Hepatocyte (in vitro differentiated cells): ENCODE measurements at regions not wholly inside any gene's neighbourhood (a gene's known extent, or its start where the extent isn't known, plus 50 kb on each side); places are given as distances from the start of the nearest gene placed in this dataset.
"Not testable (repeated sequence)": the region's sequence is repeated elsewhere in the genome, so short reads cannot be mapped to it uniquely, and the experiment has no call there.

Source experiments
- DNase-seq: peaks from one replicate; pipeline ENCODE4 v3.0.0-alpha.2; 2016; ENCODE audit warnings: low spot score
- H2AFZ ChIP-seq: fragments of 200-600 bp; sonication (generic); 2 replicates; pipeline ENCODE4 v1.6.0; 2016; ENCODE audit warnings: antibody characterized with exemption, mild to moderate bottlenecking
- H3K27ac ChIP-seq: fragments of 200-600 bp; sonication (generic); 2 replicates; pipeline ENCODE4 v1.5.1; 2016; ENCODE audit warnings: mild to moderate bottlenecking
- H3K27me3 ChIP-seq: fragments of 200-600 bp; sonication (generic); 2 replicates; pipeline ENCODE4 v1.6.1; 2016
- H3K36me3 ChIP-seq: fragments of 200-600 bp; sonication (generic); replicated peaks from 2 replicates; pipeline ENCODE4 v1.5.1; 2016; ENCODE audit warnings: low read depth; ENCODE audit not compliant: insufficient read depth
- H3K4me1 ChIP-seq: fragments of 200-600 bp; sonication (generic); 2 replicates; pipeline ENCODE4 v1.5.1; 2016; ENCODE audit warnings: mild to moderate bottlenecking, moderate library complexity; ENCODE audit not compliant: insufficient read depth
- H3K4me2 ChIP-seq: fragments of 200-600 bp; sonication (generic); 2 replicates; pipeline ENCODE4 v1.6.0; 2016
- H3K4me3 ChIP-seq: fragments of 200-600 bp; sonication (generic); 2 replicates; pipeline ENCODE4 v1.5.1; 2016; ENCODE audit warnings: mild to moderate bottlenecking
- H3K79me2 ChIP-seq: fragments of 200-600 bp; sonication (generic); 2 replicates; pipeline ENCODE4 v1.6.0; 2017; ENCODE audit warnings: mild to moderate bottlenecking
- H3K9me2 ChIP-seq: fragments of 200-600 bp; sonication (generic); replicated peaks from 2 replicates; pipeline ENCODE4 v1.6.0; 2017; ENCODE audit warnings: mild to moderate bottlenecking; ENCODE audit not compliant: insufficient read depth
- H3K9me3 ChIP-seq: fragments of 200-600 bp; sonication (generic); 2 replicates; pipeline ENCODE4 v1.5.1; 2016; ENCODE audit warnings: low read depth, mild to moderate bottlenecking
- H4K20me1 ChIP-seq: fragments of 200-600 bp; sonication (generic); 2 replicates; pipeline ENCODE4 v1.6.0; 2016; ENCODE audit warnings: mild to moderate bottlenecking; ENCODE audit not compliant: insufficient read depth, poor library complexity, severe bottlenecking
- EZH2 ChIP-seq: fragments of 200-600 bp; sonication (generic); IDR thresholded peaks from 2 replicates; pipeline ENCODE4 v1.6.1; 2016; ENCODE audit warnings: antibody characterized with exemption, mild to moderate bottlenecking, borderline replicate concordance
- EZH2phosphoT487 ChIP-seq: fragments of 200-600 bp; sonication (generic); IDR thresholded peaks from one replicate; pipeline ENCODE4 v1.6.1; 2018; ENCODE audit warnings: antibody characterized with exemption, mild to moderate bottlenecking, low read depth, moderate library complexity; ENCODE audit not compliant: unreplicated experiment, severe bottlenecking
- WGBS: methylation state at CpG from one replicate; pipeline ENCODE4 v1.1.6; 2016; ENCODE audit warnings: low lambda C conversion rate; ENCODE audit errors: missing lambda C conversion rate; 5-methylcytosine and 5-hydroxymethylcytosine counted together
- TF ChIP-seq, protein P1 (sequence below): fragments of 200-600 bp; sonication (generic); IDR thresholded peaks from 2 replicates; pipeline ENCODE4 v1.5.1; 2016; ENCODE audit warnings: antibody characterized with exemption, mild to moderate bottlenecking; ENCODE audit not compliant: poor library complexity

- Histone ChIP-seq H3K9me3 (no peaks in the 10 kb centered on the region), H4K20me1 (no peaks in the 10 kb centered on the region), H3K79me2 (no peaks in the 10 kb centered on the region), H3K36me3 (no peaks in the 10 kb centered on the region), H3K4me3 (no peak overlapping the region), H3K4me2 (no peak overlapping the region), H3K27me3 (no peaks in the 10 kb centered on the region), H3K4me1 (no peaks in the 10 kb centered on the region), H2AFZ (no peak overlapping the region), H3K9me2 (no peaks in the 10 kb centered on the region), H3K27ac (no peak overlapping the region)
- DNase-seq, result no peak
- 68% methylated on average over 1 of the region's 1 CpG for WGBS
- TF ChIP-seq, protein P1, sequence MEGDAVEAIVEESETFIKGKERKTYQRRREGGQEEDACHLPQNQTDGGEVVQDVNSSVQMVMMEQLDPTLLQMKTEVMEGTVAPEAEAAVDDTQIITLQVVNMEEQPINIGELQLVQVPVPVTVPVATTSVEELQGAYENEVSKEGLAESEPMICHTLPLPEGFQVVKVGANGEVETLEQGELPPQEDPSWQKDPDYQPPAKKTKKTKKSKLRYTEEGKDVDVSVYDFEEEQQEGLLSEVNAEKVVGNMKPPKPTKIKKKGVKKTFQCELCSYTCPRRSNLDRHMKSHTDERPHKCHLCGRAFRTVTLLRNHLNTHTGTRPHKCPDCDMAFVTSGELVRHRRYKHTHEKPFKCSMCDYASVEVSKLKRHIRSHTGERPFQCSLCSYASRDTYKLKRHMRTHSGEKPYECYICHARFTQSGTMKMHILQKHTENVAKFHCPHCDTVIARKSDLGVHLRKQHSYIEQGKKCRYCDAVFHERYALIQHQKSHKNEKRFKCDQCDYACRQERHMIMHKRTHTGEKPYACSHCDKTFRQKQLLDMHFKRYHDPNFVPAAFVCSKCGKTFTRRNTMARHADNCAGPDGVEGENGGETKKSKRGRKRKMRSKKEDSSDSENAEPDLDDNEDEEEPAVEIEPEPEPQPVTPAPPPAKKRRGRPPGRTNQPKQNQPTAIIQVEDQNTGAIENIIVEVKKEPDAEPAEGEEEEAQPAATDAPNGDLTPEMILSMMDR, result no peak
- no peak for TF ChIP-seq EZH2phosphoT487
- TF ChIP-seq EZH2, result no peak
These were observed 73.6 kb upstream of the FBXO33 start for GRCh38 chr14:39505812-39506211.

- H3K9me3 ChIP-seq, result no peaks in the 10 kb centered on the region
- H3K4me1 ChIP-seq, result no peaks in the 10 kb centered on the region
- DNase-seq, result no peak
- no peaks in the 10 kb centered on the region for H3K36me3 ChIP-seq
- no peaks in the 10 kb centered on the region for H3K9me2 ChIP-seq
- no peaks in the 10 kb centered on the region for H3K27me3 ChIP-seq
- H3K4me2 ChIP-seq, result no peak overlapping the region
- TF ChIP-seq EZH2 (no peak), EZH2phosphoT487 (no peak)
- TF ChIP-seq, protein P1, result no peak
- H3K4me3 ChIP-seq, result no peak overlapping the region
- no peak overlapping the region for H3K27ac ChIP-seq
- 88% methylated on average over 1 of the region's 1 CpG for WGBS
- no peaks in the 10 kb centered on the region for H3K79me2 ChIP-seq
- H2AFZ ChIP-seq, result no peak overlapping the region
- H4K20me1 ChIP-seq, result no peaks in the 10 kb centered on the region
These were observed 68.0 kb upstream of the FBXO33 start for GRCh38 chr14:39500253-39500652.

DNA sequence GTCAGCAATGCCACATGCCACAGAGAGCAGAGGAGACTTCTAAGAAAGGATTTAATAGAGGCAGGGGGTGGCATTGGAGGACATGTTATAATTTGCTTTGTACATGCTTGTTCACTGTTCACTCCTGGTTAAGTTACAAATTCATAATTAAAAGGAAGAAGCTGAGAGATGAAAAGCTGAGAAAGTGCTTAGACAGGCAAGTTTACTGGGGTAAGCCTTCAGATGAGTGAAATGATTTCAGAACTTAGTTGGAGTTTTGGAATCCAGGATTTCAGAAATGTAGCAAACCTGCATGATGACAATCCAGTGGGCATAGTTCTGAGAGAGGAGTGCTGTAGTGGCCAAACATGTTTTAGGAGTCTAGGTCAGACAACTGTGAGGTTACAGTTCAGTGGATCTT lies 67.3 kb upstream of the FBXO33 start:
- Histone ChIP-seq H3K4me3 (no peak overlapping the region), H3K4me2 (no peak overlapping the region), H3K9me3 (no peaks in the 10 kb centered on the region), H3K36me3 (no peaks in the 10 kb centered on the region), H4K20me1 (no peaks in the 10 kb centered on the region), H3K27ac (no peak overlapping the region), H2AFZ (no peak overlapping the region), H3K4me1 (no peaks in the 10 kb centered on the region), H3K27me3 (no peaks in the 10 kb centered on the region), H3K9me2 (no peaks in the 10 kb centered on the region), H3K79me2 (no peaks in the 10 kb centered on the region)
- no peak for DNase-seq
- TF ChIP-seq, protein P1, result no peak
- TF ChIP-seq EZH2phosphoT487, result no peak
- no peak for TF ChIP-seq EZH2

DNA sequence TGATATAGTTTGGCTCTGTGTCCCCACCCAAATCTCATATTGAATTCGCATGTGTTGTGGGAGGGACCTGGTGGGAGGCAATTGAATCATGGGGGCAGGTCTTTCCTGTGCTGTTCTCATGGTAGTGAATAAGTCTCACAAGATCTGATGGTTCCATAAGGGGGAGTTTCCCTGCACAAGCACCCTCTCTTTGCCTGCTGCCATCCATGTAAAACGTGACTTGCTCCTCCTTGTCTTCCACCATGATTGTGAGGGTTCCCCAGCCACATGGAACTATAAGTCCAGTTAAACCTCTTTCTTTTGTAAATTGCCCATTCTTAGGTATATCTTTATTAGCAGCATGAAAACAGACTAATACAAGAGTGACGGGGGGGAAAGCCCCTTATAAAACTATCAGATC lies 65.4 kb upstream of the FBXO33 start:
- H3K9me3 ChIP-seq, H3K4me3 ChIP-seq, H4K20me1 ChIP-seq, H3K4me2 ChIP-seq, H3K36me3 ChIP-seq, H3K27me3 ChIP-seq, H3K4me1 ChIP-seq, H3K79me2 ChIP-seq, H2AFZ ChIP-seq, DNase-seq, H3K27ac ChIP-seq, H3K9me2 ChIP-seq: not testable (repeated sequence)
- 88% methylated on average over 3 of the region's 3 CpGs for WGBS
